Stimulated activated CD4-positive, alpha-beta T cell treated with anti-CD3 and anti-CD28 coated beads, Interleukin-12 subunit alpha, Interleukin-12 subunit beta, amount 100 ng/mL, for 48 hours (primary cell): ENCODE measurements at regions not wholly inside any gene's neighbourhood (a gene's known extent, or its start where the extent isn't known, plus 50 kb on each side); places are given as distances from the start of the nearest gene placed in this dataset.
"Not testable (repeated sequence)": the region's sequence is repeated elsewhere in the genome, so short reads cannot be mapped to it uniquely, and the experiment has no call there.

Experiments used
- DNase-seq, 3 donors: peaks; one replicate each; pipeline ENCODE4 v3.0.0-alpha.2; 2020; ENCODE audit warnings: low read depth in 2 of 3, low spot score in 1 of 3

- DNase-seq = not testable (repeated sequence)
Observed at GRCh38 chr6:166846446-166847142, 109.8 kb downstream of the RNASET2 start.

- no peak for DNase-seq
Observed at GRCh38 chr6:166842607-166843006, 113.7 kb downstream of the RNASET2 start.

- DNase-seq = no peak
Observed at GRCh38 chr6:166841216-166841615, 115.1 kb downstream of the RNASET2 start.

GRCh38 chr6:166839569-166839968 is 116.8 kb downstream of the RNASET2 start:
- no peak for DNase-seq

GRCh38 chr6:166838987-166839386 is 117.4 kb downstream of the RNASET2 start:
- DNase-seq = no peak

- no peak for DNase-seq
Observed at GRCh38 chr6:166836785-166837718, 119.3 kb downstream of the RNASET2 start.

- DNase-seq = no peak
Observed at GRCh38 chr6:166834049-166834448, 122.3 kb downstream of the RNASET2 start.

GRCh38 chr6:166830891-166831363 is 125.4 kb downstream of the RNASET2 start:
- no peak for DNase-seq

- DNase-seq = peak in 2 of 3 donors; percentile 17 to 30
Observed at GRCh38 chr6:166830185-166830890, 126.0 kb downstream of the RNASET2 start.

- DNase-seq = no peak
Observed at GRCh38 chr6:166826264-166826663, 130.1 kb downstream of the RNASET2 start.

GRCh38 chr6:166825553-166826145 is 130.7 kb downstream of the RNASET2 start:
- no peak for DNase-seq

GRCh38 chr6:166824880-166825250 is 131.5 kb downstream of the RNASET2 start:
- DNase-seq = no peak

- DNase-seq = no peak
Observed at GRCh38 chr6:166824146-166824879, 132.0 kb downstream of the RNASET2 start.

GRCh38 chr6:166822609-166823008 is 133.7 kb downstream of the RNASET2 start:
- no peak for DNase-seq

GRCh38 chr6:166820483-166820882 is 135.9 kb downstream of the RNASET2 start:
- no peak for DNase-seq

- DNase-seq = no peak
Observed at GRCh38 chr6:166820070-166820469, 136.3 kb downstream of the RNASET2 start.

- DNase-seq = no peak
Observed at GRCh38 chr6:166815629-166816028, 140.7 kb downstream of the RNASET2 start.

- DNase-seq = no peak
Observed at GRCh38 chr6:166814390-166814789, 142.0 kb downstream of the RNASET2 start.

- no peak for DNase-seq
Observed at GRCh38 chr6:166813461-166813860, 142.9 kb downstream of the RNASET2 start.

- no peak for DNase-seq
Observed at GRCh38 chr6:166810864-166811263, 145.5 kb downstream of the RNASET2 start.
